HG03280 (cell line): ENCODE measurements at regions not wholly inside any gene's neighbourhood (a gene's known extent, or its start where the extent isn't known, plus 50 kb on each side); places are given as distances from the start of the nearest gene placed in this dataset.
"Not testable (repeated sequence)": the region's sequence is repeated elsewhere in the genome, so short reads cannot be mapped to it uniquely, and the experiment has no call there.

ENCODE experiments used
- ATAC-seq: cut with Tn5 transposase; IDR thresholded peaks from one replicate; pipeline ENCODE4 v1.9.1; 2021; ENCODE audit warnings: mild to moderate bottlenecking, moderate library complexity; ENCODE audit not compliant: unreplicated experiment

DNA sequence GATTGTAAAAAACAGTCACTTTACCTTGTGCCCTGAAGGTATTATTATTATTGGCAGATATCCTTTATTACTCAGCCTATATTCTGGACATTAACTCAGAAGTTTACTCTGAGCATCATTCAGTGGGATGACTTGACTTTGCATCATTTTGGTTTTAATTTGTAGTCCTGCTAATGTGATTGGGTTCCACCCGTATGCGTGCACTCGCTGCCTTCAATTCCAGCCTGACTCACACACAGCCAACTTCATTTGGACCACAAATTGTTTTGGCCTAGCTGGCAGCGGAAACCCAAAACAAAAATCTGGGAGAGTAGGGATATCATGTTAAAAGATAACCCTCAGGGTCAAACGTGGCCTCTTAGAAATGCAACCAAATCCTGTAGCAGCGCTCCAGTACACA is 704.4 kb upstream of the SLC35B3 start:
- no peak for ATAC-seq

DNA sequence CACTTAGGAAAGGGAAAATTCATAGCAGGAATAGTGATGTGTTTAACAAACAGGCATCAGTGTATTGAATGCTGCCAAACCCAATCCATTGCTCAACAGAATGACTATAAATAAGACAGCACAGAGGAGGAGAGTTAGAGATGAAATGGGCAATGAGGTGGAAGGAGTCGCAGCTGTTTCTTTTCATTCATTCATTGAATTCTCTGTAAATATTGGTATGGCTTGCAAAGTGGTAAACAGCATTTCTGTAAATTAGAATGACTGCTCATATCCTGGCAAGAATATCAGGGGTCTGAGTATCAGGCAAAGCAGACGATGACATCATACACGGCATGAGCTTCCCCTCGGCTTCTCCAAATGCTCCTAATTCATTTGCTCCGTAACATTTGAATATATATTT is 703.6 kb upstream of the SLC35B3 start:
- ATAC-seq = no peak

DNA sequence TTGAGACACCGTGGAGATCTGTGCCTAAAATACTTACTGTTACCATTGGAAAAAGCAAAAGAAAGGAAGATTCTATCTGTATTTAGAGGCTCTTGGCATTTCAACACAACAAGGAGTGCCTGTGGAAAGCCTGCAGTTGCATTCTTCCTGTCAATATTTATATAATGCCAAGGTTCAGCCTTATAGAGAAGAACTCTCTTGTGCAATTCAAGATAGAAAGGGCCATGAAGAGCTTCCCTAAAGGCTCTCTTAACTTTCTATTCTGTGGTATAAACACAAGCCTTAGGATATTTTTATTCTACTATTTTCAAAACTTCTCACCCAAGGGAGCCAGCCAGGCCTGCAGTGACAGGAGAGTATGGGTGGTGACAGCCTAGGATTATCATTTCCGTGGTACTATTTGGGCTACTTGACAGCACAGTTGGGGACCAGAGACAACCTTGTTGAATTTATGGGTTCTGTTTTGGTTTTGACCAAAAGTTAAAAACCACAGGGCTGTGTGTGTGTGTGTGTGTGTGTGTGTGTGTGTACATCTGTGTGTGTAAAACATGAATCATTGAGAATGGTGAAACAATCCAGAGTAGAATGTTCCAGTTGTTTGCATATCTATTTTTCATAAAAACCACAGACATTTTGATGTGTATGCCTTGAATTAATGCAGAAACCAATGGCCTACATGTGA is 700.9 kb upstream of the SLC35B3 start:
- no peak for ATAC-seq

DNA sequence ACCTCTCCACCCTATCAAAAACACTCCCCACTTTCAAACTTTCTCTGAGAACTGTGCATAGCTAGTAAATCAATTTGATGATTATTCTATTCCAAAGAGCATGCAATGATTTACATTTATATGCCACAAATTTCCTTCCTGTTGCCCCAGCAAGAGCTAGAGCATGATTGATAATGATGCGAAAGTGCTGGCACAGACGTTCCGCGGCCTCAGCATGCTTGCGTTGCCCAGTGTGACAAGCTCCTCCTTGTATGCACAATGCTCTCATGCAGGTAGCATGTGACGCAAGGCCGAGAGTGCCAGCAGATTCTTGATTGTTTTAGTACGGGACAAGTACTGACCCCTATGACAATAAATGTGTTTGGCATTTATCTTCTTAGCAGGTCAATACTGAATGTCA is 696.3 kb upstream of the SLC35B3 start:
- no peak for ATAC-seq

DNA sequence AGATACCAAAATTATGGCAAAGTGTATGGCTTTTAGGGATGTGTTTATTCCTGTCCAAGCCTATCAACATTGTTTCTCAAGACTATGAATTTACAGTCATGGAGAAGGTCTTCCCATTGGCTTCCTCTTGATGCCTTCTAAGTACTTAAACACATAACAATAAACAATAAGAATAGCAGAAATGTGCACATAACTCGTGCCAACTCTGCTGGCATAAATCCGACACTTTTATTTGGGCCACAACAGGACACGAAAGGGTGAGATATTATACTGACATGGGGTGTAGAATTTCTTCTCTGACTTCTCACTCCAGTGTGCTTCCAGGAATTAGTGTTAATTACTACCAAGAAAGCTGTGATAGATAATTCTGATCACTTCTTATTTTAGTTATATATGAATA is 695.9 kb upstream of the SLC35B3 start:
- no peak for ATAC-seq

DNA sequence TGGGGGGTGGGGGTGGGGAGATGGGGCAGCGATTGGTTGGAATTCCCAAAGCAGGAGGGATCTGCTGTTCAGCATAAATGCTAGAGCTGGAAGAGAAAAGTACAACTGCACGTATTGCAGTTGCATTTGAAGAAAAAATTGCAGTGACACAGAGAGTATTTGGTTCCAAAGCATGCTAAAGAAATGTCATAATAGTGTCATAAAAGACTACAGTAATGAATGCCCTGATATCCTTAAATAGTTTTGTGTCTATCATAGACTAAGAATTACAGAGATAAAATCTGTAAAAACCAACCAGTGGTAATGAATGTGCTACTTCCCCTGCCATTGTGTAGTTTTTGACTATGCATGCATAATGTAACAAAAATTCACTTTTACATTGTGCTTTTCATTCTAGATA is 693.6 kb upstream of the SLC35B3 start:
- ATAC-seq = no peak

DNA sequence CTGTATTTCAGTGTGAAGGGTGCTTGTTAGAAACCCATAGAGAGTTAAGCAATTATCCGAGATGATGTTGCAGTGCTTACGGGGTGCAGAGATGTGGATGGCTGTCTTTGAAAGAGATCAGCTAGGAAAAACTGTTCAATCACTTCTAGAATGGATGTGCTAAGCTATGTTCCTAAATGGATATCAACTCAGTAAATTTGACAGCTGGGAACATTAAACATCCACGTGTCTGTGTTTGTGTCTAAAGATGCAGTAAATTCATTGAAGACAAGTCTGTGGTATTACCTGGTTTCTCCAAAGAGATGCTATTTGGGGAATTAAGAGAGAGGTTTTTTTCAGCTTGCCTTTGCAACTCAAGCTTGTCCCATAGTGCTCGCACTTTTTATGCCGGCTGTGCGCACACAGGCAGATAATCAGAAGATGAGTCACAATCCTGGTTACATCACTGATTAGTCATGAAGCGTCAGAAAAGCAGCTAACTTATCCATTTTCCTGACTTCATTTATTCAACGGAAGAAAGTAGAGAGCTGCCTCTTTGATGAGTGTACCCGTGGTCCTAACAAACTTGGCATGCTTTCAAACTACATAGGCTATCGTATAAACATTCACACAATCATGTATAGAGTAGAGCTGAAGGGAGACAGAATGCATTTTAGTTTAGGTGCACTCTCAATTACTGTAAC is 691.7 kb upstream of the SLC35B3 start:
- ATAC-seq = no peak

DNA sequence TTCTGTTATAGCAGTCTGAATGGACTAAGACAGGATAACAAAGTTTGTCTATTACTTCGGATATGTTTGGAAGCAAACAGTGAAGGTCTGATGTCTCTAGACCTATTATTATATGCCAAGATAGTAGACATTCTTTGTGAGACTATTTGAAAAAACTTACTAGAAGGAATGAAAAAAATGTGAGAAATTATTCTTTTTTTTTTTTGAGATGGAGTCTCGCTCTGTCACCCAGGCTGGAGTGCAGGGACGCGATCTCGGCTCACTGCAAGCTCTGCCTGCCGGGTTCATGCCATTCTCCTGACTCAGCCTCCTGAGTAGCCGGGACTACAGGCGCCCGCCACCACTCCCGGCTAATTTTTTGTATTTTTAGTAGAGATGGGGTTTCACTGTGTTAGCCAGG is 690.7 kb upstream of the SLC35B3 start:
- ATAC-seq = not testable (repeated sequence)

DNA sequence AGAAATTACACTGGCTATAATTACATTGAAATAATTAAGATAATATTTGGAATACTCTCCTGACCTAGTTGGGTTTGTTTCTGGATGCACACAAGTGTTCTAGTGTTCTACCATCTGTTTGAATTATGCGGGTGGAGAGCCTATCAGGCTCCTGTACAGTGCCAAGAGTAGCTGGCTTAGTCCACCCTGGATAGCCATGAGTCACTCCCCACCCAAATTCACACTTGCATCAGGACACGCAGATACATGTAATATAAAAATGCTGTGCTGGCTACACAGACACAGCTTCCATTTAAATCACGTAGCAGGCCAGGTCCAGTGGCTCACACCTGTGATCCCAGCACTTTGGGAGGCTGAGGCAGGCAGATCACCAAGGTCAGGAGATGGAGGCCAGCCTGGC is 686.2 kb upstream of the SLC35B3 start:
- ATAC-seq = no peak

DNA sequence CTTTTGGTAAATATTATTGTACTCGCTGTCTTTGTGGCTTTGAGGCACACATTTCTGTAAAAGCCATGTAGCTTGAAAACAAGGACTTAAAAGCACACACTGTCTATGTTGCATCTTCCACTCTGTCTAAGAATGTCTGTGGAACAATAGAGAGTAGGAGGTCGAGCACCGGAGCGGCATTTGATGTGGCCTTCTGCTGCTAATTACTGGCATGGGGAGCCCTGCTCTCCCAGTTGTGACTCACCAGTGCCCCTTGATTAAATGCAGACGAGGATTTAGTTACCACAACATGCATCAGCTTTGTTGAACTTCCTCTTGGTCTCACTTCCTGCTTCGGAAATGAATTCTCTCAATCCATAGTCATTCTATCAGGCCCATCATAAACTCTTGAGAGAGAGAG is 680.7 kb upstream of the SLC35B3 start:
- ATAC-seq = no peak

DNA sequence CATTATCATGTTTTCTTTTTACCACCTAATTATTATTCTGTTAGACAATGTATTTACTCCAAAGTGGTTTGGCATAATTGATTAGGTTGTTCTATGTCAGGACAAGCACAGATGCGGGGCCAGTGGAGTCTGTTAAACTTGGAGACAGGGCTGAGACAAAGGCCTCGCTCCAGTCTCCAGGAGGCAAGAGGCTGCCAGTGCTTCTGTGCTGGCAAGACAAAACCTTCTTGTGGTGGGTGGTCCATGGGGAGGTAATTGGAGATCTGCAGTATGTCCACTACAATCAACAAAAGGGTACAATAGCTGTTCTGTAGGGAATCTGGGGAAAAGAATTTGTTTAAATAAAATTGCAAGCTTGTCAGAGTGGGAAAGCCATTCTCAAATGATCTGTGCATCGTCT is 677.2 kb upstream of the SLC35B3 start:
- no peak for ATAC-seq

DNA sequence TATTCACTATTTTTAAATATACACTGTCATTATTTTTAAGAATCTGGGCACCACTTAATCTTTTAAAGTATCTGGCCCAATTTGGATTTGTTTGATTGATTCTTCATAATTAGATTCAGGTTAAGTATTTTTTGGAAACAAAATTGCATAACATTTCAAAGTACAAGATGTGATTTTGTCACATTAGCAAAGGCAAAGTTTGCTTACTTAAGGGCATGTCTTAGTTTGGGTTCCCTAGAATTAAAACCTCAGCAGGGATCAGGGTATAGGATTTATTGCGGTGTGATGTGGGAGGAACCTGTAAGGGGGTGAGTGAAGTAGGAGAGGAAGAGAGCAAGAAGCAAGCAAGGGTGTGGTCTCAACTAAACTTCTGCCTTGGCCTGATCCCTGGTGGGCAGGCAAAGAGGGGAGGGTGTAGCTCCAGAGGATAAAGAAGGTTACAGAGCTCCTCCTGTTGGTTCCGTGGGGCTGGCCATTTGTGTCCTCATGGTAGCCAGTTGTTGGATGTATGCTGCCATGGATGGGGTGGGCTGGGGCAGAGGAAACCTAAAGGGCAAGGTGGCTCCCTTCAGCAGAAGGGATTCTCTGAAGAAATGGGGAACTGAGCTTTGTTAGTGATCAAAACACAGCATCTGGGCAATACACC is 668.7 kb upstream of the SLC35B3 start:
- no peak for ATAC-seq

DNA sequence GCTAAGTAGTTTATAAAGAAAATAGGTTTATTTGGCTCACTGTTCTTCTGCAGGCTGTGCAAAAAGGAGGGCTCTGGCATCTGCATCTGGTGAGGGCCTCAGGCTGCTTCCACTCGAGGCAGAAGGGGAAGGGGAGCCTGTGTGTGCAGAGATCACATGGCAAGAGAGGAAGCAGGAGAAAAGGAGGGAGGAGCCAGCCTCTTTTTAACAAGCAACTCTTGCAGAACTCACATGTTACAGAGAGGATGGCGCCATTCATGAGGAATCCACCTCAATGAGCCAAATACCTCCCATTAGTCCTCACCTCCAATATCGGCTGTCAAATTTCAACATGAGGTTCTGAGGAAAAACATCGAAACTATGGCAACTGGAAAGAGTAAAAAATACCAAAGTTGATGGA is 666.6 kb upstream of the SLC35B3 start:
- ATAC-seq = no peak

DNA sequence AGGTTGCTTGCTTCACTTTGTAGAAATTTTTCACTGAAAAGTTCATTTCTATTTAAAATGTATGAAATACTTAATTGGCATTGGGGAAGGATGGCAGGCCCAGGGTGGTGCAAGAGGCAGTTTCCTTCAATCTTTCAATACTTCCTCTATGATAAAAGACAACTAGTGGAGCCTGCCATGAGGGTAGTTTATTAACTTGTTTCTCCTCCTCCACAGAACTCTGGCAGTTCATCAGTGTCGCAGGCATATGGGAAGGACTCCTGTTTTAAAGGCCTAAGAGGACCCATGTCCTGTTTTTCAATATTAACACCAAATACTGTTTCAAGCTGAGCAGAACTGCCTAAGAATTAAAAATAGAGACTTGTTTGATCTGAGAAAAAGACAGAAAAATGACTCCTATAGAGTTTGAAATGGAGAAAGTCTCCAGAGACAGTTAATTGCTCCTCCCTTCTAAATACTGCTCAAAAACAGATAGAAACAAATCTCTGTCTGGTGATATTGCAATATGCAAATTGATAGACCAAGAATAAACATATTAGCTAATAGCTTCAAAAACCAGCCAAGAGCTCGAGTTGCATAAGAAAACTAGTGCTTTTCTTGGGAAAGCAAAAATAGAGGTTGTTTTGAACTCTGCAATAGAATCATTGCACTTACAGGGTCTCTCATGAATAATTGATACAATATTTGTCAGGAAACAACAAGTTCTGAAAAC is 665.7 kb upstream of the SLC35B3 start:
- ATAC-seq = no peak

DNA sequence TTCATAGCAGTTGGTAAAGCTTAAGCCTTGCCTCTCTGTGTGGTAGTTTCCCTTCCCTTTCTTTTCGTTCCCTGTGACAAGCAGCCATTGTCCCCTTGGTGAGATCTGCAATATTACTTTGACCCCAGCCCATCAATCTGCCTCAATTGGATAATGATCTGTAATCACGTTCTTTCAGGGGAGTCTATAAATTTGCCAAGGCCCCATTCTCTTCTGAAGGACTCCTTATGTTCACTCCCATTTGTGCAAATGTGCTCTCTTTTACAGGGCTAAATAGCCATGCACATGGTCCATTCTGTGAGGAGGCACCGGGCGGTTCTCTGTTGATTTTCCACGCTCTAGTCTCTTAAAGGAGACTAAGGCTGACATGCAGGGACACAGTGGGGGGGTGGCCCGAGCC is 660.4 kb upstream of the SLC35B3 start:
- ATAC-seq = no peak

DNA sequence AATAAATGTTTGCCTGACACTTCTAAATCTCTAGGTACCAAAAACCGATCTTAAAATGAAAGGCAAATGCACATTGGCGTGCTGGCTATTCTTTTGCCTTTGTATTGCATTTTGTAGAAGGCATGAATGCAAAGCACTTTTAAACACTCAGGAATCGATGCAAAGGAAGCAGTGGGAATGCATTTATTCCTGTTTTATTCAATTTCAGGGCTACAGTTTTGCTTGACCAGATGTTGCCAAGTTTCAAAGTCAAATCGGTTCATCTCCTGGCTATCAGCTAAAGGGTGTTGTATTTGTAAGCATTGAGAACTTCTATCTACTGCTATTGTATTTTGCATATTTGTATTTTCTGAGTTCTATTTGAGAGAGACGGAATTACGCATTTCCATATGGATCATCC is 659.8 kb upstream of the SLC35B3 start:
- no peak for ATAC-seq

DNA sequence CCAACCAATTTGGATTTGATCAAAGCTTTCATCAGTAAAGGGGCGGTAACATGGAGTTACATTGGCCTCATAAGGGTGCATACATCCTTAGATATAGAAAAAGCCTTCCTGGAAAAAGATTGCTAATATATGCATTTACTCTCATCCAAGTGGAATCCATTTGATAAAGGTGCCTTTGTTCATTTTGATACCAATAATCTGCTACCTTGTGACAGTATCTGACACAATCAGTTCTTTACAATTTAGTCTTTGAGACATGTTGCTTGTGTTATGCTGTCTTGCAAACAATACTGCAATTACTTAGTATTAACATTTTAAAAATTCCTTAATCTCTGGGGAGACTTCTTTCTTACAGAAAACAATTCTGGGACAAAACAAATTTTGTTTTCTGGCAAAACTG is 654.4 kb upstream of the SLC35B3 start:
- ATAC-seq = no peak

DNA sequence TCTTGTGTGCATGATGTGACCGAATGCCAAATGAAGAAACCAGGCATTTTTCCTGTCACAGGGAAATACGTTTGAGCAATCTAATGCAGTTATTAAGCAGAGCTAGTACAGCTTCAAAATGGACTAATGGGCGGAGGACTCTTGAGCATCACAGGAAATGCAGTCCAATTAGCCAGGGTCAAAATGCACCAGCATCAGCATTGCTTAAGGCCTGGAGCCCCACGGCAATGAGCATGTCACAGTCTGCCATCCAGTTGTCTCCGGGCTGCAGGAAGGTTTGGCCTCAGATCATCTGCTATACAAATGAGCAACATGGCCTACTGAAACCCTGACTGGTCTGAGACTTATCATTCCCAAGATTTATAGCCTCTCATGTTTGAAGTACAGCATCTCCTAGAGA is 652.1 kb upstream of the SLC35B3 start:
- no peak for ATAC-seq

DNA sequence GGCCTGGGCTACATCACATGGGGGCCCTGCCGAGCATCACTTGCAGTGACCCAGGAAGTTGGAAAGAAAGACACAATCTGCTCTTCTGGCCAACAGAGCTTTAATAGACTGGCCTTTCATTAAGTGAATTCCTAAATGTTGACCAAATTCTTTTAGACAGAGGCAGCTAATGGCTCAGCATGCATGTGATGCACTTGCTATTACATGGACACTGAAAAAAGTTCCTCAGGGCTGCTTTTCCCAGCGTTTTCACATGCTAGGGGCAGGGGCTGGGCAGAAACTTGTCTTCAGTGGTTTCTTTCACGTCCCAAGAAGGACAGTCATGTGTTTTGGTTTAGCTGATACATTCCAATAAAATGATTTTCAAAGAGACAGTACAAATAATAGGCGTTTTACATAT is 651.0 kb upstream of the SLC35B3 start:
- ATAC-seq = no peak

DNA sequence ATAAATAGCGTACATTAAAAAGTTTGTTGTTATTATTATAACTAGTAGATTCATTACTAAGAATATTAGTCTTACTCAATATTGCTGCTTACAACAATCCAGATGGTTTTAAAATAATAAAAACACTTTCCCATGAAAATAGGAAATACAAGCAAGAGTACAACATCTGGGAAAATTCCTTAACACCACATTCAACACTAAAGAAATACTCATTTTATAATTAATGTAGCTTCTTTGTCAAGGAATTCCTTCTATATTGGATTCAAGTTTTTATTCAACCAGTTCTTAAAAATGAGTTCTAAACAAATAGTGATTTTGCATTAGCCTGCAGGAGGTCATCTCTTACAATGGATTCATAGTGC is 650.3 kb upstream of the SLC35B3 start:
- ATAC-seq = no peak

DNA sequence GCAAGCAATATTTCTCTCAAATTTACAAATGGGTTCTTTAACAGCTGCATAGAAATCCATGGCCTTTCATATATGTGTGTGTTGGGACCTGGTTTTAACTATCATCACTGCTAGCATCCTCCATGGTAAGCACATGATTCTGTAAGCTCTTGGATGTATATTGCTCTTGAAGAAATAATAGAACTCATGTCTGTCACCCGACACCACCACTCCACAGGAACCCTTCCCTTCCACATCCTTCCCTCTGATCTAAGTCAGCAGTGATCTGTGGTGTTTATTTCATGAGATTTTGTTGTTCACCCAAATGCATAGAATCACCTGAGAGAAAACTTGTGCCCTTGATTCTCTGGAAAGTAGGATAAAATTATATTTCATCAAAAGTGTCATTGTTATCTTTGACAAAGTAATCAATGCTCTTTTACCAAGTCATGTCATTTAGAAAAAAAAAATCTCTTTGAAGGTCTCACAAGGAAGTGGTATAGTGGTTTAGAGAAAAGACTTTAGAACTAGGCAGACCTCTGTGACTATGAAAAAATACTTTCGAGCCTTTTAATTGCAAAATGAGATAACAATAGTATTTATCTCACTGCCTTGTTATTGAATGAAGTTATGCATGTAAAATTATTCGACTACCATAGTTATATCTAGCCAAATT is 649.8 kb upstream of the SLC35B3 start:
- no peak for ATAC-seq
